Lower leg skin (tissue), 3 donors: ENCODE measurements at regions not wholly inside any gene's neighbourhood (a gene's known extent, or its start where the extent isn't known, plus 50 kb on each side); places are given as distances from the start of the nearest gene placed in this dataset.

Source experiments
- POLR2A ChIP-seq, 2 donors: fragments of 450-650 bp; IDR thresholded peaks; one replicate each; pipeline ENCODE4 v1.6.1; 2016 to 2017; ENCODE audit warnings: antibody characterized with exemption in 2 of 2, mild to moderate bottlenecking in 1 of 2, moderate library complexity in 1 of 2
- TF ChIP-seq, protein P1 (sequence below), 3 donors: fragments of 450-650 bp; IDR thresholded peaks; one replicate each; pipeline ENCODE4 v1.5.1; 2016; ENCODE audit warnings: antibody characterized with exemption in 3 of 3, mild to moderate bottlenecking in 3 of 3, moderate library complexity in 2 of 3

DNA sequence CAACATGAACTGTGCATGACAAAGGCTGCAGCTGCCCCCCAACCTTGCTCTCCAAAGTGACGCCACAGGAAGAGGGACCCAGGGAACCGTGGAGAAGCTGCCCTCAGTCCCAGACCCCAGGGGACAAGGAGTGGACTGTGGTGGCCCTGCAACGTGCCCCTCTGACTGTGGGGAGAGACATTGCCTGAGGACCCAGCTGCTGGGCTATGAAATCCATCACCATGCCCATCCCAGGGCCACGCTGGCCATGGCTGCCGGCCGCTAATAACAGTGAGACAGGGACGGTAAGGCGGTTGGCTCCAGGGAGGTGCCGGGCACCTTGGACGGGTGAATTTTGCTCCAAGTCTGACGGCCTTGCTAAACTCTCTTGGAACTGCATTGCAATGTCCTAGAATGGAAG lies 211.3 kb upstream of the HDAC4 start:
- TF ChIP-seq, protein P1, sequence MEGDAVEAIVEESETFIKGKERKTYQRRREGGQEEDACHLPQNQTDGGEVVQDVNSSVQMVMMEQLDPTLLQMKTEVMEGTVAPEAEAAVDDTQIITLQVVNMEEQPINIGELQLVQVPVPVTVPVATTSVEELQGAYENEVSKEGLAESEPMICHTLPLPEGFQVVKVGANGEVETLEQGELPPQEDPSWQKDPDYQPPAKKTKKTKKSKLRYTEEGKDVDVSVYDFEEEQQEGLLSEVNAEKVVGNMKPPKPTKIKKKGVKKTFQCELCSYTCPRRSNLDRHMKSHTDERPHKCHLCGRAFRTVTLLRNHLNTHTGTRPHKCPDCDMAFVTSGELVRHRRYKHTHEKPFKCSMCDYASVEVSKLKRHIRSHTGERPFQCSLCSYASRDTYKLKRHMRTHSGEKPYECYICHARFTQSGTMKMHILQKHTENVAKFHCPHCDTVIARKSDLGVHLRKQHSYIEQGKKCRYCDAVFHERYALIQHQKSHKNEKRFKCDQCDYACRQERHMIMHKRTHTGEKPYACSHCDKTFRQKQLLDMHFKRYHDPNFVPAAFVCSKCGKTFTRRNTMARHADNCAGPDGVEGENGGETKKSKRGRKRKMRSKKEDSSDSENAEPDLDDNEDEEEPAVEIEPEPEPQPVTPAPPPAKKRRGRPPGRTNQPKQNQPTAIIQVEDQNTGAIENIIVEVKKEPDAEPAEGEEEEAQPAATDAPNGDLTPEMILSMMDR (IDR thresholded peaks at IDR 0.05) = no peak
- no peak for TF ChIP-seq POLR2A (IDR thresholded peaks at IDR 0.05)
